ENCODE measurements at regions not wholly inside any gene's neighbourhood (a gene's known extent, or its start where the extent isn't known, plus 50 kb on each side); places are given as distances from the start of the nearest gene placed in this dataset.

DNA sequence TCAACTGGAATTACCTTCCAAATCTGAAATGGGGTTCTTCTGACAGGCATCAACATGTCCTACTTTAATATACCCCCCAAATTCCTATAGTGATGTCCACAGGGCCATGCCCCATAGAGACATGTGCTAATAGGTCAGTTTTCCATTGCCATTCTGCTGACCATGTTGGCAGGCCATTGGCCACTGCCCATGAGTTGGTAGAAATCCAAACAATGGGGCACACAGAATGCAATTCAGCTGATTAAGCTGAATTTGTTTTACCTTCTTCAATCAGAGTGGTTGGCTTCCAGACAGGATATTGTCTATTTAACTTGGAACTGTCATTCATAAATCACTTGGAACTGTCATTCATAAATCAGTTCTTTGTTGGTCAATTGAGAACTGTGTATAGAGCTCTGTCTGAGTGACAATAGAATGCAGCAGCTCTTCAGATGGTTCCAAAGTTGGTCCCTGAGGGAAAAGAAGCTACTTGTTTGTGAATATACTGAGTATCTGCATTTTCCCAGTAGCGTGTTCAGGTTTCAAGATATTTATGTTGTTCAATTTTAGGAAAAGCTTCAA is 336.9 kb downstream of the DRD1 start:
- Mint-ChIP-seq H3K9me3 (peaks cover 13% of the 10 kb centered on the region), H3K27me3 (ENCODE audit: insufficient read depth) (no peaks in the 10 kb centered on the region), H3K4me3 (no peak overlapping the region), H3K36me3 (ENCODE audit: low read depth) (no peaks in the 10 kb centered on the region), H3K4me1 (peaks cover 13% of the 10 kb centered on the region), H3K27ac (no peak overlapping the region)
- H3K9me3 ChIP-seq (ENCODE audit: control insufficient read depth, low read length) = peaks cover 19% of the 10 kb centered on the region
- no peak overlapping the region for H3K27ac ChIP-seq (ENCODE audit: low read depth, low read length)
- H3K27me3 ChIP-seq (ENCODE audit: control insufficient read depth, insufficient read depth, low read length, poor library complexity, severe bottlenecking) = no peaks in the 10 kb centered on the region
- no peaks in the 10 kb centered on the region for H3K4me1 ChIP-seq (ENCODE audit: control insufficient read depth, insufficient read depth, low read length)
- WGBS, 2 experiments (ENCODE audit: insufficient coverage in 1 of 2, insufficient read length in 1 of 2) = 91% methylated on average over 1 of the region's 1 CpG; no CpG with 5 or more reads in 1 of the 2 experiments
- no peaks in the 10 kb centered on the region for H3K36me3 ChIP-seq (ENCODE audit: control insufficient read depth, insufficient read depth, low read length)
- no peak overlapping the region for H3K9ac ChIP-seq (ENCODE audit: extremely low read depth, low read length, poor library complexity, severe bottlenecking)
- H3K4me3 ChIP-seq (ENCODE audit: low read length) = no peak overlapping the region
- TF ChIP-seq, protein P1, sequence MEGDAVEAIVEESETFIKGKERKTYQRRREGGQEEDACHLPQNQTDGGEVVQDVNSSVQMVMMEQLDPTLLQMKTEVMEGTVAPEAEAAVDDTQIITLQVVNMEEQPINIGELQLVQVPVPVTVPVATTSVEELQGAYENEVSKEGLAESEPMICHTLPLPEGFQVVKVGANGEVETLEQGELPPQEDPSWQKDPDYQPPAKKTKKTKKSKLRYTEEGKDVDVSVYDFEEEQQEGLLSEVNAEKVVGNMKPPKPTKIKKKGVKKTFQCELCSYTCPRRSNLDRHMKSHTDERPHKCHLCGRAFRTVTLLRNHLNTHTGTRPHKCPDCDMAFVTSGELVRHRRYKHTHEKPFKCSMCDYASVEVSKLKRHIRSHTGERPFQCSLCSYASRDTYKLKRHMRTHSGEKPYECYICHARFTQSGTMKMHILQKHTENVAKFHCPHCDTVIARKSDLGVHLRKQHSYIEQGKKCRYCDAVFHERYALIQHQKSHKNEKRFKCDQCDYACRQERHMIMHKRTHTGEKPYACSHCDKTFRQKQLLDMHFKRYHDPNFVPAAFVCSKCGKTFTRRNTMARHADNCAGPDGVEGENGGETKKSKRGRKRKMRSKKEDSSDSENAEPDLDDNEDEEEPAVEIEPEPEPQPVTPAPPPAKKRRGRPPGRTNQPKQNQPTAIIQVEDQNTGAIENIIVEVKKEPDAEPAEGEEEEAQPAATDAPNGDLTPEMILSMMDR (conservative IDR thresholded peaks at IDR 0.05) = no peak
- DNase-seq = no peak

- Mint-ChIP-seq H3K4me3 (no peak overlapping the region), H3K9me3 (peaks cover 8% of the 10 kb centered on the region), H3K27ac (no peak overlapping the region), H3K4me1 (peaks cover 13% of the 10 kb centered on the region), H3K27me3 (ENCODE audit: insufficient read depth) (no peaks in the 10 kb centered on the region), H3K36me3 (ENCODE audit: low read depth) (no peaks in the 10 kb centered on the region)
- H3K27ac ChIP-seq (ENCODE audit: low read depth, low read length) = no peak overlapping the region
- no peaks in the 10 kb centered on the region for H3K4me1 ChIP-seq (ENCODE audit: control insufficient read depth, insufficient read depth, low read length)
- no peaks in the 10 kb centered on the region for H3K27me3 ChIP-seq (ENCODE audit: control insufficient read depth, insufficient read depth, low read length, poor library complexity, severe bottlenecking)
- 78 to 84% methylated on average over 6 to 7 of the region's 7 CpGs for WGBS, 2 experiments (ENCODE audit: insufficient coverage in 1 of 2, insufficient read length in 1 of 2)
- no peaks in the 10 kb centered on the region for H3K36me3 ChIP-seq (ENCODE audit: control insufficient read depth, insufficient read depth, low read length)
- no peak overlapping the region for H3K9ac ChIP-seq (ENCODE audit: extremely low read depth, low read length, poor library complexity, severe bottlenecking)
- TF ChIP-seq, protein P1 (conservative IDR thresholded peaks at IDR 0.05) = no peak
- H3K4me3 ChIP-seq (ENCODE audit: low read length) = no peak overlapping the region
- DNase-seq = no peak
- peaks cover 14% of the 10 kb centered on the region for H3K9me3 ChIP-seq (ENCODE audit: control insufficient read depth, low read length)
Observed at GRCh38 chr5:175104677-175105076, 339.3 kb downstream of the DRD1 start.

DNA sequence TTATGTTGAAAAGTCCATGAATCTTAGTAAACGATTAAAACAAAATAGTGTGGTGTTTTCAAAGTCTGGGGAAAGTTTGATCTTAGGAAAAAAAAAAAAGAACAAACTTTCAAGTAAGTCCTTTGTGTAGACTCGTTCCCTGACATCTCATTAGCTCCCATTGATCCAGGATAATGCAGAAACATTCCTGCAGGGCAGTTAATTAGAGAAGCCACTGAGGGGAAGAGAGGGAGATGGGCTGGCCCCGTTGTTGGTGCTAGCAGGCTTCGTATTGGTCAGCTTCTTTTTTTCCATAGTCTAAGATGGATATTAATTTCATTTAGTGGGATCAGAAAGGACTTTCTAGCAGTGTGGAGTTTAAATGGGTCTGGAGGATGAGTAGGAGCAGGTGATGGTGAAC is 340.2 kb downstream of the DRD1 start:
- no peaks in the 10 kb centered on the region for H3K27me3 Mint-ChIP-seq (ENCODE audit: insufficient read depth)
- H3K4me1 Mint-ChIP-seq = peaks cover 13% of the 10 kb centered on the region

More for the DNA sequence above, 340.2 kb downstream of the DRD1 start:
- Mint-ChIP-seq H3K27ac (no peak overlapping the region), H3K36me3 (ENCODE audit: low read depth) (no peaks in the 10 kb centered on the region), H3K9me3 (no peaks in the 10 kb centered on the region), H3K4me3 (no peak overlapping the region)
- Histone ChIP-seq H3K9me3 (ENCODE audit: control insufficient read depth, low read length) (peaks cover 4% of the 10 kb centered on the region), H3K36me3 (ENCODE audit: control insufficient read depth, insufficient read depth, low read length) (no peaks in the 10 kb centered on the region), H3K4me3 (ENCODE audit: low read length) (no peak overlapping the region), H3K9ac (ENCODE audit: extremely low read depth, low read length, poor library complexity, severe bottlenecking) (no peak overlapping the region), H3K4me1 (ENCODE audit: control insufficient read depth, insufficient read depth, low read length) (no peaks in the 10 kb centered on the region), H3K27ac (ENCODE audit: low read depth, low read length) (no peak overlapping the region), H3K27me3 (ENCODE audit: control insufficient read depth, insufficient read depth, low read length, poor library complexity, severe bottlenecking) (no peaks in the 10 kb centered on the region)
- no peak for DNase-seq
- WGBS, 2 experiments (ENCODE audit: insufficient coverage in 1 of 2, insufficient read length in 1 of 2) = 55 to 67% methylated on average over 3 to 4 of the region's 4 CpGs
- TF ChIP-seq, protein P1 (conservative IDR thresholded peaks at IDR 0.05) = no peak

Measured in endodermal cell (in vitro differentiated cells).